ENCODE measurements at regions not wholly inside any gene's neighbourhood (a gene's known extent, or its start where the extent isn't known, plus 50 kb on each side); places are given as distances from the start of the nearest gene placed in this dataset.

GRCh38 chr3:25155652-25156471, 272.2 kb upstream of the RARB start:
- ChIA-PET POLR2A (ENCODE audit: unreplicated experiment) (no interaction called here), CTCF (no interaction called here)
- no peak overlapping the region for H3K23ac ChIP-seq (ENCODE audit: low read depth, low read length)
- WGBS, 2 experiments (ENCODE audit: extremely low coverage in 2 of 2, insufficient read length in 1 of 2): no CpG with 5 or more reads among the region's 4 CpGs
- H3K56ac ChIP-seq (ENCODE audit: extremely low read depth, insufficient read depth, low read length): no peak overlapping the region
- H3K14ac ChIP-seq (replicated peaks; ENCODE audit: low read depth, low read length): no peak overlapping the region
- no peak overlapping the region for H2AK9ac ChIP-seq (replicated peaks; ENCODE audit: low read depth, low read length, poor library complexity)
- intact Hi-C loops (cut with micrococcal nuclease) (no loop called here), in situ Hi-C loops (cut with MboI; ENCODE audit: low sequenced_read_pairs) (no loop called here), dilution Hi-C loops (cut with HindIII; ENCODE audit: low sequenced_read_pairs, unreplicated experiment) (no loop called here)
- H2BK5ac ChIP-seq (ENCODE audit: low read depth, low read length, poor library complexity, severe bottlenecking): no peak overlapping the region
- ATAC-seq (ENCODE audit: low read depth): no peak
- H2BK20ac ChIP-seq (ENCODE audit: low read depth, low read length): no peak overlapping the region
- no peaks in the 10 kb centered on the region for H3K4me1 ChIP-seq (ENCODE audit: control insufficient read depth, insufficient read depth, low read length)
- H2AFZ ChIP-seq (replicated peaks; ENCODE audit: low read length, poor library complexity): no peak overlapping the region
- H2BK120ac ChIP-seq (ENCODE audit: low read depth, low read length): no peak overlapping the region
- no peak overlapping the region for H3K27ac ChIP-seq (ENCODE audit: insufficient read depth, low read length)
- no peaks in the 10 kb centered on the region for H3K9me1 ChIP-seq (ENCODE audit: insufficient read depth, low read length)
- no peak overlapping the region for H2AK5ac ChIP-seq (ENCODE audit: low read depth, low read length)
- TF ChIP-seq RCOR1 (IDR thresholded peaks at IDR 0.05; ENCODE audit: insufficient replicate concordance, low read length): no peak
- TF ChIP-seq MXI1 (IDR thresholded peaks at IDR 0.05; ENCODE audit: borderline replicate concordance, low read depth, low read length): no peak
- no peak for TF ChIP-seq FOS (IDR thresholded peaks at IDR 0.05; ENCODE audit: low read depth, low read length)
- TF ChIP-seq CTCF (conservative IDR thresholded peaks at IDR 0.05; ENCODE audit: low read depth, low read length): no peak
- no peak for TF ChIP-seq MAZ (IDR thresholded peaks at IDR 0.05; ENCODE audit: borderline replicate concordance, low read depth, low read length)
- no peak for TF ChIP-seq RAD21 (IDR thresholded peaks at IDR 0.05; ENCODE audit: low read length)
- TF ChIP-seq, protein P1, sequence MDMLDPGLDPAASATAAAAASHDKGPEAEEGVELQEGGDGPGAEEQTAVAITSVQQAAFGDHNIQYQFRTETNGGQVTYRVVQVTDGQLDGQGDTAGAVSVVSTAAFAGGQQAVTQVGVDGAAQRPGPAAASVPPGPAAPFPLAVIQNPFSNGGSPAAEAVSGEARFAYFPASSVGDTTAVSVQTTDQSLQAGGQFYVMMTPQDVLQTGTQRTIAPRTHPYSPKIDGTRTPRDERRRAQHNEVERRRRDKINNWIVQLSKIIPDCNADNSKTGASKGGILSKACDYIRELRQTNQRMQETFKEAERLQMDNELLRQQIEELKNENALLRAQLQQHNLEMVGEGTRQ (IDR thresholded peaks at IDR 0.05; ENCODE audit: low read depth, low read length): no peak
- TF ChIP-seq MAFK (IDR thresholded peaks at IDR 0.05; ENCODE audit: low read depth, low read length): no peak
- TF ChIP-seq CHD1 (IDR thresholded peaks at IDR 0.05; ENCODE audit: low read depth, low read length): no peak
- TF ChIP-seq BHLHE40 (IDR thresholded peaks at IDR 0.05; ENCODE audit: low read depth, low read length): no peak
- no peak for TF ChIP-seq RFX5 (IDR thresholded peaks at IDR 0.05; ENCODE audit: low read depth, low read length)
- H3K9me3 ChIP-seq (ENCODE audit: control insufficient read depth, insufficient read depth, low read length): peaks cover 6% of the 10 kb centered on the region
- H2BK15ac ChIP-seq (ENCODE audit: low read depth, low read length): no peak overlapping the region
- no peak overlapping the region for H3K9ac ChIP-seq (ENCODE audit: low read depth, low read length)
- BruUV-seq (replicated peaks): no TSS peak
- H4K20me1 ChIP-seq (ENCODE audit: insufficient read depth, low read length): no peaks in the 10 kb centered on the region
- no peak overlapping the region for H3K4me3 ChIP-seq (ENCODE audit: insufficient read depth, low read depth, low read length)
- H3K4me2 ChIP-seq (ENCODE audit: low read depth, low read length): no peak overlapping the region
- no peak overlapping the region for H3K4ac ChIP-seq (ENCODE audit: low read depth, low read length)
- H4K8ac ChIP-seq (ENCODE audit: low read depth in 2 of 2, low read length in 2 of 2): no peak overlapping the region
- DNase-seq: no peak
- H3K79me1 ChIP-seq (ENCODE audit: low read depth in 1 of 2, low read length in 2 of 2): no peaks in the 10 kb centered on the region
- no peaks in the 10 kb centered on the region for H3K36me3 ChIP-seq (ENCODE audit: control insufficient read depth, insufficient read depth, low read length)
- no peak overlapping the region for H3K18ac ChIP-seq (ENCODE audit: low read depth, low read length)
- no peak overlapping the region for H4K91ac ChIP-seq (ENCODE audit: insufficient read depth, low read depth, low read length)
- no peaks in the 10 kb centered on the region for H3K27me3 ChIP-seq (ENCODE audit: control insufficient read depth, insufficient read depth, low read length)
- H4K5ac ChIP-seq (ENCODE audit: low read depth, low read length): no peak overlapping the region
